ENCODE measurements at regions not wholly inside any gene's neighbourhood (a gene's known extent, or its start where the extent isn't known, plus 50 kb on each side); places are given as distances from the start of the nearest gene placed in this dataset.

GRCh38 chr2:190771726-190772125 lies 108.9 kb upstream of the GLS start:
- TF ChIP-seq, protein P1, sequence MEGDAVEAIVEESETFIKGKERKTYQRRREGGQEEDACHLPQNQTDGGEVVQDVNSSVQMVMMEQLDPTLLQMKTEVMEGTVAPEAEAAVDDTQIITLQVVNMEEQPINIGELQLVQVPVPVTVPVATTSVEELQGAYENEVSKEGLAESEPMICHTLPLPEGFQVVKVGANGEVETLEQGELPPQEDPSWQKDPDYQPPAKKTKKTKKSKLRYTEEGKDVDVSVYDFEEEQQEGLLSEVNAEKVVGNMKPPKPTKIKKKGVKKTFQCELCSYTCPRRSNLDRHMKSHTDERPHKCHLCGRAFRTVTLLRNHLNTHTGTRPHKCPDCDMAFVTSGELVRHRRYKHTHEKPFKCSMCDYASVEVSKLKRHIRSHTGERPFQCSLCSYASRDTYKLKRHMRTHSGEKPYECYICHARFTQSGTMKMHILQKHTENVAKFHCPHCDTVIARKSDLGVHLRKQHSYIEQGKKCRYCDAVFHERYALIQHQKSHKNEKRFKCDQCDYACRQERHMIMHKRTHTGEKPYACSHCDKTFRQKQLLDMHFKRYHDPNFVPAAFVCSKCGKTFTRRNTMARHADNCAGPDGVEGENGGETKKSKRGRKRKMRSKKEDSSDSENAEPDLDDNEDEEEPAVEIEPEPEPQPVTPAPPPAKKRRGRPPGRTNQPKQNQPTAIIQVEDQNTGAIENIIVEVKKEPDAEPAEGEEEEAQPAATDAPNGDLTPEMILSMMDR (IDR thresholded peaks at IDR 0.05; ENCODE audit: extremely low read depth in 1 of 2, insufficient read depth in 1 of 2, low read depth in 1 of 2, low read length in 2 of 2): no peak
- TF ChIP-seq, protein P2, sequence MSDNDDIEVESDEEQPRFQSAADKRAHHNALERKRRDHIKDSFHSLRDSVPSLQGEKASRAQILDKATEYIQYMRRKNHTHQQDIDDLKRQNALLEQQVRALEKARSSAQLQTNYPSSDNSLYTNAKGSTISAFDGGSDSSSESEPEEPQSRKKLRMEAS (IDR thresholded peaks at IDR 0.05; ENCODE audit: insufficient read depth, insufficient read length): no peak
- no peak for TF ChIP-seq POLR2AphosphoS5 (IDR thresholded peaks at IDR 0.05; ENCODE audit: insufficient read depth, low read depth, low read length)
- TF ChIP-seq POLR2A (IDR thresholded peaks at IDR 0.05; ENCODE audit: low read depth, low read length): no peak
